ENCODE measurements at regions not wholly inside any gene's neighbourhood (a gene's known extent, or its start where the extent isn't known, plus 50 kb on each side); places are given as distances from the start of the nearest gene placed in this dataset.

DNA sequence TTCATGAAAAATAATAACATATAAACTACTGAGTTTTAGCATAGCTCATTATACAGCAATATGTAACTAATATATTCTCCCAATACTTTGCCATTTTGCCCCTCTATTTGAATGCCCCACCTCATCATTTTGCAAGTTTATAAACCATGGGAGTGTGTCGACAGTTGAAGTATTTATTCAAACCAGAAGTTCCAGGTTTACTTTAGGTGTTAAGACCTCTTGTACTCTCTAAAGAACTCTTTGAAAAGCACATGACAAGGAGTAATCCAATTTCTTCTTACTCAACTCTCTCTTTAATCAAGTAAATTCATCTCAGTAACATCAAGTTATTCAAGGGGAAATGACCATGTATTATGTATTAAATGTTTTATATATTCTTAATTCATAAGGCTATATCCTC, 240.7 kb downstream of the COX18 start:
- TF ChIP-seq, protein P1, sequence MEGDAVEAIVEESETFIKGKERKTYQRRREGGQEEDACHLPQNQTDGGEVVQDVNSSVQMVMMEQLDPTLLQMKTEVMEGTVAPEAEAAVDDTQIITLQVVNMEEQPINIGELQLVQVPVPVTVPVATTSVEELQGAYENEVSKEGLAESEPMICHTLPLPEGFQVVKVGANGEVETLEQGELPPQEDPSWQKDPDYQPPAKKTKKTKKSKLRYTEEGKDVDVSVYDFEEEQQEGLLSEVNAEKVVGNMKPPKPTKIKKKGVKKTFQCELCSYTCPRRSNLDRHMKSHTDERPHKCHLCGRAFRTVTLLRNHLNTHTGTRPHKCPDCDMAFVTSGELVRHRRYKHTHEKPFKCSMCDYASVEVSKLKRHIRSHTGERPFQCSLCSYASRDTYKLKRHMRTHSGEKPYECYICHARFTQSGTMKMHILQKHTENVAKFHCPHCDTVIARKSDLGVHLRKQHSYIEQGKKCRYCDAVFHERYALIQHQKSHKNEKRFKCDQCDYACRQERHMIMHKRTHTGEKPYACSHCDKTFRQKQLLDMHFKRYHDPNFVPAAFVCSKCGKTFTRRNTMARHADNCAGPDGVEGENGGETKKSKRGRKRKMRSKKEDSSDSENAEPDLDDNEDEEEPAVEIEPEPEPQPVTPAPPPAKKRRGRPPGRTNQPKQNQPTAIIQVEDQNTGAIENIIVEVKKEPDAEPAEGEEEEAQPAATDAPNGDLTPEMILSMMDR (IDR thresholded peaks at IDR 0.05): no peak
- TF ChIP-seq POLR2A (IDR thresholded peaks at IDR 0.05): no peak
